Endodermal cell (in vitro differentiated cells): ENCODE measurements at regions not wholly inside any gene's neighbourhood (a gene's known extent, or its start where the extent isn't known, plus 50 kb on each side); places are given as distances from the start of the nearest gene placed in this dataset.

Experiments used
- DNase-seq: peaks from one replicate; pipeline ENCODE4 v3.0.0-alpha.2; 2017
- H3K27ac ChIP-seq: 2 replicates; pipeline ENCODE4 v1.5.1; 2013; ENCODE audit warnings: mild to moderate bottlenecking, low read depth, low read length, moderate library complexity
- H3K27me3 ChIP-seq: 2 replicates; pipeline ENCODE4 v1.6.1; 2013; ENCODE audit warnings: mild to moderate bottlenecking, low read length, moderate library complexity; ENCODE audit not compliant: insufficient read depth, control insufficient read depth, poor library complexity, severe bottlenecking
- H3K36me3 ChIP-seq: 2 replicates; pipeline ENCODE4 v1.7.0; 2013; ENCODE audit warnings: mild to moderate bottlenecking, low read length, moderate library complexity; ENCODE audit not compliant: control insufficient read depth, insufficient read depth
- H3K4me1 ChIP-seq: one replicate; pipeline ENCODE4 v1.7.0; 2013; ENCODE audit warnings: low read length; ENCODE audit not compliant: control insufficient read depth, insufficient read depth
- H3K4me3 ChIP-seq: 2 replicates; pipeline ENCODE4 v1.5.1; 2013; ENCODE audit warnings: mild to moderate bottlenecking, low read length, moderate library complexity
- H3K9ac ChIP-seq: 2 replicates; pipeline ENCODE4 v1.6.1; 2013; ENCODE audit warnings: mild to moderate bottlenecking, low read length, moderate library complexity; ENCODE audit not compliant: poor library complexity, severe bottlenecking; ENCODE audit errors: extremely low read depth
- H3K9me3 ChIP-seq: 2 replicates; pipeline ENCODE4 v1.6.1; 2013; ENCODE audit warnings: mild to moderate bottlenecking, low read length, moderate library complexity; ENCODE audit not compliant: control insufficient read depth
- H3K27ac Mint-ChIP-seq: 2 replicates; pipeline ENCODE4 v1.8.0; 2020; ENCODE audit warnings: mixed read lengths
- H3K27me3 Mint-ChIP-seq: 2 replicates; pipeline ENCODE4 v1.8.0; 2021; ENCODE audit warnings: mild to moderate bottlenecking, mixed read lengths; ENCODE audit not compliant: insufficient read depth
- H3K36me3 Mint-ChIP-seq: 2 replicates; pipeline ENCODE4 v1.8.0; 2020; ENCODE audit warnings: low read depth, mixed read lengths
- H3K4me1 Mint-ChIP-seq: 2 replicates; pipeline ENCODE4 v1.8.0; 2020; ENCODE audit warnings: mixed read lengths
- H3K4me3 Mint-ChIP-seq: 2 replicates; pipeline ENCODE4 v1.8.0; 2020; ENCODE audit warnings: mild to moderate bottlenecking, moderate library complexity, mixed read lengths
- H3K9me3 Mint-ChIP-seq: 2 replicates; pipeline ENCODE4 v1.8.0; 2020; ENCODE audit warnings: mild to moderate bottlenecking, mixed read lengths
- WGBS, 2 experiments: methylation state at CpG; one replicate each; pipeline versions ENCODE4 v1.1.5 to v1.1.7; 2013; ENCODE audit warnings: missing lambda C conversion rate in 2 of 2, mixed read lengths in 1 of 2; ENCODE audit not compliant: insufficient coverage in 1 of 2, insufficient read length in 1 of 2; 5-methylcytosine and 5-hydroxymethylcytosine counted together
- TF ChIP-seq, protein P1 (sequence below): fragments of 200-600 bp; sonication (generic); conservative IDR thresholded peaks from 2 replicates; pipeline ENCODE4 v1.5.0; 2021; ENCODE audit warnings: antibody characterized with exemption, mild to moderate bottlenecking

DNA sequence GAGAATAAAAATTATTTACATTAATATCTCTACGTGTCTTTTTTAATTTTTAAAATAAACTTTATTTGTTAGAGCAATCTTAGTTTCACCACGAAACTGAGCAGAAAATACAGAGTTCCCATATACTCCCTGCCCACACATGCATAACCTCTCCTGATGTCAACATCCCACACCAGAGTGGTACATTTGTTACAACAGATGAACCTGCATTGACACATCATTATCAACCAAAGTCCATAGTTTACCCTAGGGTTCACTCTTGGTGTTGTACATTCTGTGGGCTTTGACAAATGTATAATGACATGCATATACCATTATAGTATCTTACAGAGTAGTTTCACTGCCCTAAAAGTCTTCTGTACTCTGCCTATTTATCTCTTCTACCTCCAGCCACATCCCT, 110.6 kb upstream of the OTUD4 start:
- H3K9me3 Mint-ChIP-seq: peaks cover 3% of the 10 kb centered on the region
- TF ChIP-seq, protein P1, sequence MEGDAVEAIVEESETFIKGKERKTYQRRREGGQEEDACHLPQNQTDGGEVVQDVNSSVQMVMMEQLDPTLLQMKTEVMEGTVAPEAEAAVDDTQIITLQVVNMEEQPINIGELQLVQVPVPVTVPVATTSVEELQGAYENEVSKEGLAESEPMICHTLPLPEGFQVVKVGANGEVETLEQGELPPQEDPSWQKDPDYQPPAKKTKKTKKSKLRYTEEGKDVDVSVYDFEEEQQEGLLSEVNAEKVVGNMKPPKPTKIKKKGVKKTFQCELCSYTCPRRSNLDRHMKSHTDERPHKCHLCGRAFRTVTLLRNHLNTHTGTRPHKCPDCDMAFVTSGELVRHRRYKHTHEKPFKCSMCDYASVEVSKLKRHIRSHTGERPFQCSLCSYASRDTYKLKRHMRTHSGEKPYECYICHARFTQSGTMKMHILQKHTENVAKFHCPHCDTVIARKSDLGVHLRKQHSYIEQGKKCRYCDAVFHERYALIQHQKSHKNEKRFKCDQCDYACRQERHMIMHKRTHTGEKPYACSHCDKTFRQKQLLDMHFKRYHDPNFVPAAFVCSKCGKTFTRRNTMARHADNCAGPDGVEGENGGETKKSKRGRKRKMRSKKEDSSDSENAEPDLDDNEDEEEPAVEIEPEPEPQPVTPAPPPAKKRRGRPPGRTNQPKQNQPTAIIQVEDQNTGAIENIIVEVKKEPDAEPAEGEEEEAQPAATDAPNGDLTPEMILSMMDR: no peak
- H3K4me3 ChIP-seq: no peak overlapping the region
- no peak for DNase-seq
- H3K27ac ChIP-seq: no peak overlapping the region
- WGBS, 2 experiments: 87 to 89% methylated on average over 1 of the region's 2 CpGs
- H3K4me1 ChIP-seq: no peaks in the 10 kb centered on the region
- H3K36me3 Mint-ChIP-seq: no peaks in the 10 kb centered on the region
- H3K36me3 ChIP-seq: no peaks in the 10 kb centered on the region
- no peaks in the 10 kb centered on the region for H3K27me3 ChIP-seq
- H3K4me1 Mint-ChIP-seq: no peaks in the 10 kb centered on the region
- no peak overlapping the region for H3K27ac Mint-ChIP-seq
- no peaks in the 10 kb centered on the region for H3K9me3 ChIP-seq
- H3K4me3 Mint-ChIP-seq: no peak overlapping the region
- no peak overlapping the region for H3K9ac ChIP-seq
- H3K27me3 Mint-ChIP-seq: no peaks in the 10 kb centered on the region

GRCh38 chr4:145289403-145290076, 109.2 kb upstream of the OTUD4 start:
- WGBS, 2 experiments: 89 to 100% methylated on average over 1 to 3 of the region's 3 CpGs
- no peak overlapping the region for H3K4me3 ChIP-seq
- no peak for DNase-seq
- H3K27me3 ChIP-seq: no peaks in the 10 kb centered on the region
- no peaks in the 10 kb centered on the region for H3K4me1 Mint-ChIP-seq
- no peak overlapping the region for H3K27ac Mint-ChIP-seq
- H3K4me3 Mint-ChIP-seq: no peak overlapping the region
- H3K4me1 ChIP-seq: no peaks in the 10 kb centered on the region
- no peaks in the 10 kb centered on the region for H3K27me3 Mint-ChIP-seq
- no peaks in the 10 kb centered on the region for H3K36me3 ChIP-seq
- H3K9me3 ChIP-seq: no peaks in the 10 kb centered on the region
- TF ChIP-seq, protein P1: no peak
- H3K36me3 Mint-ChIP-seq: no peaks in the 10 kb centered on the region
- H3K27ac ChIP-seq: no peak overlapping the region
- H3K9me3 Mint-ChIP-seq: peaks cover 3% of the 10 kb centered on the region
- H3K9ac ChIP-seq: no peak overlapping the region

GRCh38 chr4:145287351-145287750, 107.0 kb upstream of the OTUD4 start:
- no peak overlapping the region for H3K27ac Mint-ChIP-seq
- Histone ChIP-seq H3K4me3 (no peak overlapping the region), H3K27me3 (no peaks in the 10 kb centered on the region), H3K36me3 (no peaks in the 10 kb centered on the region), H3K27ac (no peak overlapping the region), H3K4me1 (peaks cover 6% of the 10 kb centered on the region), H3K9me3 (no peaks in the 10 kb centered on the region), H3K9ac (no peak overlapping the region)
- no peaks in the 10 kb centered on the region for H3K27me3 Mint-ChIP-seq
- H3K4me1 Mint-ChIP-seq: peaks cover 5% of the 10 kb centered on the region
- TF ChIP-seq, protein P1: no peak
- H3K36me3 Mint-ChIP-seq: no peaks in the 10 kb centered on the region
- no peak overlapping the region for H3K4me3 Mint-ChIP-seq
- DNase-seq: no peak
- 92% methylated on average over 1 of the region's 1 CpG; no CpG with 5 or more reads in 1 of the 2 experiments for WGBS, 2 experiments
- peaks cover 3% of the 10 kb centered on the region for H3K9me3 Mint-ChIP-seq
